ENCODE measurements at regions not wholly inside any gene's neighbourhood (a gene's known extent, or its start where the extent isn't known, plus 50 kb on each side); places are given as distances from the start of the nearest gene placed in this dataset.

DNA sequence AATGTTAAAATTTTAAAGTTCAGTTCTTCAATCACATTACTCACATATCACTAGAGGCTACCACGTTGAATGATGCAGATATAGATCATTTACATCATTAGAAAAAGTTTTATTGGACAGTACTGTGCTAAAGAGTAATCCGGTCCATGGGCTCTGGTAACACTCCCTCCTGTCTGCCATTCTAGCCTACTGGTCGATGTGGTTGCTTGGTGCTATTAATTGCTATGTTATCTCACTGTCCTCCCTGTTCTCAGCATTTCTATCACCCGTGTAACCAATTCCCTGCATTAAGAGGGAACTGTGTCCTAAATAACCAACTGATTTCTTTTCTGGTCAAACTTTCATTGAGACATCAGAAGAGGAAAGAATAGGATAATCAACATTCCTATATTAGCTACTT lies 347.5 kb upstream of the RBMS3 start:
- Histone ChIP-seq H3K9ac (ENCODE audit: low read depth, low read length) (no peak overlapping the region), H3K36me3 (ENCODE audit: insufficient read depth, low read depth, low read length) (no peaks in the 10 kb centered on the region), H3K27ac (ENCODE audit: low read length) (no peak overlapping the region), H3K27me3 (ENCODE audit: insufficient read depth, low read length) (no peaks in the 10 kb centered on the region), H3K4me3 (ENCODE audit: low read length) (no peak overlapping the region), H3K9me3 (ENCODE audit: insufficient read depth, low read depth, low read length) (no peaks in the 10 kb centered on the region), H3K4me1 (ENCODE audit: insufficient read depth, low read length) (no peaks in the 10 kb centered on the region)

DNA sequence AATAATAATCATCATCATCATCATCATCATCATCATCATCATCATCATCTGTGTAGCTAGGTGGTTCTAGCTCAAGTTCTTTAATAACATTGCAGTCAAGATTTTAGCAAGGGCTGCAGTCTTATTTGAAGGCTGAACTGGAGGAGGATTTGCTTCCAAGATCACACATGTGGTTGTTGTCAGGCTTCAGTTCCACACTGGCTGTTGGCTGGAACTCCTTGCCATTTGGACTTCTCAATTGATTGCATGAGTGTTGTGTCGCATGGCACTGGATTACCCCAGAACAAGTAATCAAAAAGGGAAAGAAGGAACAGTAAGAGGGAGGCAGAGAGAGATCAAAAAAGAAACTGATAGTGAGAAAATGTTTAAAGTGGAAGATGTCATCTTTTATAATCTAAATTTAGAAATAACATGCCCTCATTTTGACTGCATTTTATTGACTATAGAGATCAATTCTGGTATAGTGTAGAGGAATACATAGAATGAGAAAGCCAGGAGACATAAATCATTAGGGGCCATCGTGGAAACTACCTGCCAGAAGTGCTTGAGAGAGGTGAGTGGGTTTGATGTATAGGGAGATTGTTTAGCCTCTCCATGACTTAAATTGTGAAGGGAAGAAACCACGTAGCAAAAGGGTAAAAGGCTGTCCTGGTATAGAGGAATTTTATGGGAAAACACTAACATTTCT lies 346.6 kb upstream of the RBMS3 start:
- H3K4me3 ChIP-seq (ENCODE audit: low read length), result no peak overlapping the region
- H3K9ac ChIP-seq (ENCODE audit: low read depth, low read length), result no peak overlapping the region
- H3K4me1 ChIP-seq (ENCODE audit: insufficient read depth, low read length), result no peaks in the 10 kb centered on the region
- H3K27ac ChIP-seq (ENCODE audit: low read length), result no peak overlapping the region
- no peaks in the 10 kb centered on the region for H3K36me3 ChIP-seq (ENCODE audit: insufficient read depth, low read depth, low read length)
- H3K9me3 ChIP-seq (ENCODE audit: insufficient read depth, low read depth, low read length), result no peaks in the 10 kb centered on the region
- no peaks in the 10 kb centered on the region for H3K27me3 ChIP-seq (ENCODE audit: insufficient read depth, low read length)

DNA sequence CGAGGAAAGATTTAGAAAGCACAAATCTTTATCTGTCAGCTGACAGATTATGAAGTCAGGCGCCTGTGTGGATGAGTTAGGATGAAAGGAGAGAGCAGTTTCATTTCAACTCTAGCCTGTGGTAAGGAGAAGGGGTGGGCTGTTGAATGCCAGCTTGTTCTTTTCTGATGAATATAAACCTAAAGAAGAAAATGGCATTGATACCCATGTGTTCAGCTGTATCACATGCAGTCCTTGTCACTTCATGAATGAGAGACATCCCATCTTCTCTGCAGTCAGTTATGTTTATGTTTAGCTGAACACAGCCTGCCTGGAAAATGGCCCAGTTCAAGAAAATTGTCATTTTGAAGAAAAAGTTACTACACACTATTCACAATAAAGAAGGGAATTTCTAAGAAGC lies 345.7 kb upstream of the RBMS3 start:
- Histone ChIP-seq H3K4me3 (ENCODE audit: low read length) (no peak overlapping the region), H3K9me3 (ENCODE audit: insufficient read depth, low read depth, low read length) (no peaks in the 10 kb centered on the region), H3K4me1 (ENCODE audit: insufficient read depth, low read length) (no peaks in the 10 kb centered on the region), H3K36me3 (ENCODE audit: insufficient read depth, low read depth, low read length) (no peaks in the 10 kb centered on the region), H3K27me3 (ENCODE audit: insufficient read depth, low read length) (no peaks in the 10 kb centered on the region), H3K9ac (ENCODE audit: low read depth, low read length) (no peak overlapping the region), H3K27ac (ENCODE audit: low read length) (no peak overlapping the region)

DNA sequence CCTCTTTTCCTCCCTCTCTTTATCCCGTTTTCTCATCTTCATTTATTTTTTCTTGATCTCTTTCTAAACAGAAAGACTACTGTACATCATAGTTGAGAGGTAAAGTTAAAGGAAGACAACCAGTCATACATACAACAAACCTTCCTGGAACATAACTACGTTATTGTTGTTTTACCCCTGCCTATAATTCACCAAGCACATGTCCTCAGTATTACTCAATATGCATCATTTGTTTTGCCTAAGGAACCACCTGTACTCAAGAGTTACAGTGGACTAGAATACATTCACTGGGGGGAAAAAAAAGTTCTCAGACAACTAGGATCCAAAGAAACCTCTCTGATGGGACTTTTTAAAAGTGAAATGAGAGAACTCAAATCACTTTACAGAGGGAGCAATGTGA lies 344.7 kb upstream of the RBMS3 start:
- Histone ChIP-seq H3K27ac (ENCODE audit: low read length) (no peak overlapping the region), H3K9me3 (ENCODE audit: insufficient read depth, low read depth, low read length) (no peaks in the 10 kb centered on the region), H3K36me3 (ENCODE audit: insufficient read depth, low read depth, low read length) (no peaks in the 10 kb centered on the region), H3K27me3 (ENCODE audit: insufficient read depth, low read length) (no peaks in the 10 kb centered on the region), H3K4me3 (ENCODE audit: low read length) (no peak overlapping the region), H3K4me1 (ENCODE audit: insufficient read depth, low read length) (no peaks in the 10 kb centered on the region), H3K9ac (ENCODE audit: low read depth, low read length) (no peak overlapping the region)

DNA sequence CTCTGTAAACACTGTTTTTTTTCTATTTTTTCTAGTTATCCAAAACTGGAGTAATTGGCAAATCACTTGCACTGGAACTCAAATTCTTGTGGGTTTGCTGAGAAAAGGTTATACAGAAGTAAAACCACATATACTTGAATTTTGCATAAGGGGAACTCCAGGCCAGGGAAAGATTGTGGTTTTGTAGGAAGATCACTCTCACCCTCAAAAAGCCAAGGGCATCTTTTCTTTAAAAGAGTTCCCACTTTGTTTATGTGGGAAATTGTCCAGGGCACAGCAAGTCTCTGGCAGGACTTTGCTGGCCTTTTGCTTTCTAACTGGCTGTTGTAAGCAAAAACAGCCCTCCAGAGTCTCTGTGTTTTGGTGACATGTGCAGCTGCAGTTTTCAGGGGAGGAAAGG lies 340.3 kb upstream of the RBMS3 start:
- no peaks in the 10 kb centered on the region for H3K36me3 ChIP-seq (ENCODE audit: insufficient read depth, low read depth, low read length)

DNA sequence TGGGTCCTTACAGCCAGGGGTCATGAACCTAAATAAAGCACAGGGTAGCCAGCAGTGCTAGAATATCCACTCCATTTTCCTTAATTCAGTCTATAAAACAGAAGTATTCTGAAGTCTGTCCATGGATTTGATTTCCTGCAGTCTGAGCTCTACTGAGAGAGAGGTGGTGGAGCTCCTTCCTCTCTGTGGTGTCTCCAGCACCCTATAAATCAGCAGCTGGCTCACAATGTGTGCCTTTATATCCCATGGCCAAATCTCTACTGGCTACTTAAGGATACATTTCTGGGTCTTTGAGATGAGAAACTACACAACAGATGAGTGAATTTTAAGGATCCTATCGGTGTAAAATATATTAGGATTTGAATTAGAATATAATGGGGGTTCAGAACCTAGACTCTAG lies 339.9 kb upstream of the RBMS3 start:
- H3K27ac ChIP-seq (ENCODE audit: low read length), result no peak overlapping the region
- H3K4me1 ChIP-seq (ENCODE audit: insufficient read depth, low read length), result no peaks in the 10 kb centered on the region
- no peak overlapping the region for H3K9ac ChIP-seq (ENCODE audit: low read depth, low read length)
- no peaks in the 10 kb centered on the region for H3K9me3 ChIP-seq (ENCODE audit: insufficient read depth, low read depth, low read length)
- H3K27me3 ChIP-seq (ENCODE audit: insufficient read depth, low read length), result no peaks in the 10 kb centered on the region
- H3K36me3 ChIP-seq (ENCODE audit: insufficient read depth, low read depth, low read length), result no peaks in the 10 kb centered on the region
- no peak overlapping the region for H3K4me3 ChIP-seq (ENCODE audit: low read length)

More for the DNA sequence above, 340.3 kb upstream of the RBMS3 start:
- Histone ChIP-seq H3K9me3 (ENCODE audit: insufficient read depth, low read depth, low read length) (no peaks in the 10 kb centered on the region), H3K4me3 (ENCODE audit: low read length) (no peak overlapping the region), H3K27ac (ENCODE audit: low read length) (no peak overlapping the region), H3K9ac (ENCODE audit: low read depth, low read length) (no peak overlapping the region), H3K4me1 (ENCODE audit: insufficient read depth, low read length) (no peaks in the 10 kb centered on the region), H3K27me3 (ENCODE audit: insufficient read depth, low read length) (no peaks in the 10 kb centered on the region)

DNA sequence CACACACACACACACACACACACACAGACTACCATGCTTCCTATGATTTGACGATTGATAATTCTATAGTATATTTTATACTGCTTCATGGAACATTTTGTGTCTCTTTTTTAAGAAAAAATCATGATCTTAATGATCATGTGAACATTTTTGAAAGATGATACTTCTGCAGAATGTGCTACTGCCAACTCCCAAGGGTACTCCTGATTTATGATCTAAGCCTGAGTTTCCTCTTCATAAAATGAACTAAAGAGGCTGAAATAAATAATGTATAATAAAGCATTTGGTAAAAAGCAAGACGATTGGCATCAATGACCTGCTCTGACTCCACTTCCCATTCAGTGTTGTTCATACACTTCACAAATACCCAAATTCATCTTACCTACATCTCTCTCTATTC lies 333.8 kb upstream of the RBMS3 start:
- Histone ChIP-seq H3K4me3 (ENCODE audit: low read length) (no peak overlapping the region), H3K4me1 (ENCODE audit: insufficient read depth, low read length) (no peaks in the 10 kb centered on the region), H3K9me3 (ENCODE audit: insufficient read depth, low read depth, low read length) (no peaks in the 10 kb centered on the region), H3K27ac (ENCODE audit: low read length) (no peak overlapping the region), H3K27me3 (ENCODE audit: insufficient read depth, low read length) (no peaks in the 10 kb centered on the region), H3K36me3 (ENCODE audit: insufficient read depth, low read depth, low read length) (no peaks in the 10 kb centered on the region), H3K9ac (ENCODE audit: low read depth, low read length) (no peak overlapping the region)

DNA sequence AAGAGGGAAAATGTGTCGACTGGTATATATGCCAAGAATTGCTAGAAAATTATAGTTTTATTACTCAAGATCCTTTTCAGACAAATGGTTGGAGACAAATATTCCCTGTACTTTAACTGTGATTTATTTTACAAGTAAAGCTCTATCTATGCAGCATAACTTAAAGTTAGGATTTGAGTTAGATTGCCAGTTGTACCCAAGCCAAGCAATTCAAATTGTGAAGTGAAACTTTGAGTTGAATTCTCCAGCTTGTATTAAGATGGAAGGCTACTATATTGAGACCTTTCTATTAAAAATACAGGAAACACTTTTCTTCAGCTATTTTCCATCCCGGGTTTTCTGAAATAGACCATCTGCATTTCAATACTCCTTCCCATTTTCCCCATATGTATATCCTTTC lies 333.1 kb upstream of the RBMS3 start:
- Histone ChIP-seq H3K27ac (ENCODE audit: low read length) (no peak overlapping the region), H3K27me3 (ENCODE audit: insufficient read depth, low read length) (no peaks in the 10 kb centered on the region)

DNA sequence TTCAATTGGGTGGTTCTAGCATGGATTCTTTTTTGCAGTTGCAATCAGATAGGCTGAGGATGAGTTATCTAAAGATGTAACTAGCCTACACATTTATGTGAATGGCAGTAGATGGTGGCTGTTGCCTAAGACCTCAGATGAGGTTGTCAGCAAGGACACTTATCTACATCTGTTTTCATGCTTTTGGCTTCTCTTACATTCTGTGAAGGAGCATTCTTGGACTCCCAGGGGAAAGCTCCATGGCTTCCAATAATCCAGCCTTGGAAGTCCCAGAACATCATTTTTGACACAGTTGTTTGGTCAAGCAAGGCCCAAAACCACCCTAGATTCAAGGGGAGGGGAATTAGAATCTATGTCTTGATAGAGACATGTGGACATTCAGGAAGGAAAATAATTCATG lies 332.2 kb upstream of the RBMS3 start:
- Histone ChIP-seq H3K9me3 (ENCODE audit: insufficient read depth, low read depth, low read length) (no peaks in the 10 kb centered on the region), H3K27me3 (ENCODE audit: insufficient read depth, low read length) (no peaks in the 10 kb centered on the region), H3K4me1 (ENCODE audit: insufficient read depth, low read length) (no peaks in the 10 kb centered on the region)

More for the DNA sequence above, 333.1 kb upstream of the RBMS3 start:
- Histone ChIP-seq H3K36me3 (ENCODE audit: insufficient read depth, low read depth, low read length) (no peaks in the 10 kb centered on the region), H3K9ac (ENCODE audit: low read depth, low read length) (no peak overlapping the region), H3K4me1 (ENCODE audit: insufficient read depth, low read length) (no peaks in the 10 kb centered on the region), H3K9me3 (ENCODE audit: insufficient read depth, low read depth, low read length) (no peaks in the 10 kb centered on the region), H3K4me3 (ENCODE audit: low read length) (no peak overlapping the region)

DNA sequence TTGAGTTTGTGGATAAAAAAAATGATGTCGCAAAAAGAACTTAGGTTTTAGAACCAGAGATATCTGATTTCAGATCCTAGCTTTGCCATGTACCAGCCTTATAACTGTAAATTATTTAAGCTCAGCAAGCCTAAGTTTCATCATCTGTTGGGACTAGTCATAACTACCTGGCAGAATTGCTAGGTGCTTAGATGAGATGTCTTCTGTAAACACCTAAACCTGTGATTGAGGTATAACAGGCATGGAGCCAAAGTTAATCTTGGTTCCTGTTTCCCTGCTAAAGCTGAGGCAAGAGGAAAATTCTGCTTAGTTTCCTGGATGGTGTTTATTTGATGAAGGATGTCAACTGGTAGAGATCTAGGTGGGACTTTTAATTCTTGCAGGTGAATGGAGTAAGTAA lies 331.3 kb upstream of the RBMS3 start:
- Histone ChIP-seq H3K4me3 (ENCODE audit: low read length) (no peak overlapping the region), H3K9ac (ENCODE audit: low read depth, low read length) (no peak overlapping the region), H3K4me1 (ENCODE audit: insufficient read depth, low read length) (no peaks in the 10 kb centered on the region), H3K9me3 (ENCODE audit: insufficient read depth, low read depth, low read length) (no peaks in the 10 kb centered on the region), H3K27me3 (ENCODE audit: insufficient read depth, low read length) (no peaks in the 10 kb centered on the region), H3K36me3 (ENCODE audit: insufficient read depth, low read depth, low read length) (no peaks in the 10 kb centered on the region), H3K27ac (ENCODE audit: low read length) (no peak overlapping the region)

More for the DNA sequence above, 332.2 kb upstream of the RBMS3 start:
- Histone ChIP-seq H3K9ac (ENCODE audit: low read depth, low read length) (no peak overlapping the region), H3K27ac (ENCODE audit: low read length) (no peak overlapping the region), H3K4me3 (ENCODE audit: low read length) (no peak overlapping the region), H3K36me3 (ENCODE audit: insufficient read depth, low read depth, low read length) (no peaks in the 10 kb centered on the region)

DNA sequence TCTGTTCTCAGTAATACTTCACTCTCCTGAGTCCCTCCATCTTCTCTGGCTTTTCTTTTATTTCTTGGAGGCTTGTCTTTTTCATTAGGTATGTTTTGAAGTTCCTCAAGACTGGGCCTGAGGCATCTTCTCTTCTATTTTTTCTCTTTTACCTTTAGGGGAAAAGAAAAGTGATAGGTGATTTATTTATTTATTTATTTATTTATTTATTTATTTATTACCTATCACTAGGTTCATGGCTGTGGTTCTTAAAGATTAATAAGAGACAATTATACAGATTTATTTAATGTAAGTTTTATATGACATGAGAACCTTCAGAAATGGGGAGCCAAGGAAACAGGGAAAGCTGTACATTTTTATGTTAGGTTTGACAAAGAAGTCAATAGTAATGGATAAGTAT lies 330.3 kb upstream of the RBMS3 start:
- Histone ChIP-seq H3K27me3 (ENCODE audit: insufficient read depth, low read length) (no peaks in the 10 kb centered on the region), H3K36me3 (ENCODE audit: insufficient read depth, low read depth, low read length) (no peaks in the 10 kb centered on the region), H3K9me3 (ENCODE audit: insufficient read depth, low read depth, low read length) (no peaks in the 10 kb centered on the region), H3K4me1 (ENCODE audit: insufficient read depth, low read length) (no peaks in the 10 kb centered on the region), H3K9ac (ENCODE audit: low read depth, low read length) (no peak overlapping the region), H3K4me3 (ENCODE audit: low read length) (no peak overlapping the region), H3K27ac (ENCODE audit: low read length) (no peak overlapping the region)

DNA sequence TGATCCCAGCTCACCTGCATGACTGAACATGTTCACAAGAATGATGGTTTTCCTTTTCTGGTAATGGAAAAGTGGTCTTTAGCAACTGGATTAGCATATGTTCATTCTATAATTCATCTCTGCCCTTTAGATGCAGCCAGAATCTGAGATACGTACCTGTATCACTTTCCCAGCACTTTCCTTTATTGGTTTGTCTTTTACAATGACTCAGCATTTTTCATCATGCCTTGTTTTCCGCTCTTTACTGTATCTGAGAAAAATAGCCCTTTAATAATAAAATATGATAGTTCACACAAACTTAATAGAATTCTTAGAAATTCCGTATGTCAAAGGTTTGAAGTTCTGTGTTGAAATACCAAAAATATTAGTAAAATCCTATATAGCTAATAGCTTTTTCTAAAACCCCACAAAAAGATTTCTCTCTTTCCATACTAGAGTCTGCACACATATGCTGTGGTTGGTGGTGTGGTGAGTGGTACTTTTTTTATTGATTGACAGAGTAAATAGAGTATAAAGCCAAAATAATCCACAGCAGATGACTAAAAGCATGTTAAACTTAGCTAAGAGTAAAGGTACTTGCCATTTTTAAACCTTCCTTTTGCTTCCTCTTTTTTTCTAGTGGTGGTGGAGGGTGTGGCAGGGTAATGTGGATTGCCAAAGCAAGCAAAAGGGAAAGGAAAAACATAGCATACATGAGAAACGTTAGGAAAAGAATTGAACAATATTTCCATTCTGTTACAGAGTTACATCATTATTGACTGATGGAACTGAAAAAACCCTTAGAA lies 328.9 kb upstream of the RBMS3 start:
- Histone ChIP-seq H3K27ac (ENCODE audit: low read length) (no peak overlapping the region), H3K9me3 (ENCODE audit: insufficient read depth, low read depth, low read length) (no peaks in the 10 kb centered on the region), H3K4me3 (ENCODE audit: low read length) (no peak overlapping the region), H3K27me3 (ENCODE audit: insufficient read depth, low read length) (no peaks in the 10 kb centered on the region), H3K9ac (ENCODE audit: low read depth, low read length) (no peak overlapping the region), H3K4me1 (ENCODE audit: insufficient read depth, low read length) (no peaks in the 10 kb centered on the region), H3K36me3 (ENCODE audit: insufficient read depth, low read depth, low read length) (no peaks in the 10 kb centered on the region)
